GM12874 (cell line): ENCODE measurements at regions not wholly inside any gene's neighbourhood (a gene's known extent, or its start where the extent isn't known, plus 50 kb on each side); places are given as distances from the start of the nearest gene placed in this dataset.

Experiments used
- TF ChIP-seq, protein P1 (sequence below): IDR thresholded peaks from 2 replicates; pipeline ENCODE4 v1.5.1; 2011; ENCODE audit warnings: low read depth, mild to moderate bottlenecking, control low read depth, low read length, moderate library complexity; ENCODE audit not compliant: insufficient read depth

DNA sequence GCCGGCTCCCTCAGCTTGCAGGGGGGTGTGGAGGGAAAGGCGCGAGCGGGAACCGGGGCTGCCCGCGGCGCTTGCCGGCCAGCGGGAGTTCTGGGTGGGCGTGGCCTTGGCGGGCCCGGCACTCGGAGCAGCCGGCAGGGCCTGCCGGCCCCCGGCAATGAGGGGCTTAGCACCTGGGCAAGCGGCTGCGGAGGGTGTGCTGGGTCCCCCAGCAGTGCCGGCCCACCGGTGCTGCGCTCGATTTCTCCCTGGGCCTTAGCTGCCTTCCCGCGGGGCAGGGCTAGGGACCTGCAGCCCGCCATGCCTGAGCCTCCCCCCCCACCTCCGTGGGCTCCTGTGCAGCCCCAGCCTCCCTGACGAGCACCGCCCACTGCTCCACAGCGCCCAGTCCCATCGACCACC is 514.5 kb upstream of the GJE1 start:
- TF ChIP-seq, protein P1, sequence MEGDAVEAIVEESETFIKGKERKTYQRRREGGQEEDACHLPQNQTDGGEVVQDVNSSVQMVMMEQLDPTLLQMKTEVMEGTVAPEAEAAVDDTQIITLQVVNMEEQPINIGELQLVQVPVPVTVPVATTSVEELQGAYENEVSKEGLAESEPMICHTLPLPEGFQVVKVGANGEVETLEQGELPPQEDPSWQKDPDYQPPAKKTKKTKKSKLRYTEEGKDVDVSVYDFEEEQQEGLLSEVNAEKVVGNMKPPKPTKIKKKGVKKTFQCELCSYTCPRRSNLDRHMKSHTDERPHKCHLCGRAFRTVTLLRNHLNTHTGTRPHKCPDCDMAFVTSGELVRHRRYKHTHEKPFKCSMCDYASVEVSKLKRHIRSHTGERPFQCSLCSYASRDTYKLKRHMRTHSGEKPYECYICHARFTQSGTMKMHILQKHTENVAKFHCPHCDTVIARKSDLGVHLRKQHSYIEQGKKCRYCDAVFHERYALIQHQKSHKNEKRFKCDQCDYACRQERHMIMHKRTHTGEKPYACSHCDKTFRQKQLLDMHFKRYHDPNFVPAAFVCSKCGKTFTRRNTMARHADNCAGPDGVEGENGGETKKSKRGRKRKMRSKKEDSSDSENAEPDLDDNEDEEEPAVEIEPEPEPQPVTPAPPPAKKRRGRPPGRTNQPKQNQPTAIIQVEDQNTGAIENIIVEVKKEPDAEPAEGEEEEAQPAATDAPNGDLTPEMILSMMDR: no peak

DNA sequence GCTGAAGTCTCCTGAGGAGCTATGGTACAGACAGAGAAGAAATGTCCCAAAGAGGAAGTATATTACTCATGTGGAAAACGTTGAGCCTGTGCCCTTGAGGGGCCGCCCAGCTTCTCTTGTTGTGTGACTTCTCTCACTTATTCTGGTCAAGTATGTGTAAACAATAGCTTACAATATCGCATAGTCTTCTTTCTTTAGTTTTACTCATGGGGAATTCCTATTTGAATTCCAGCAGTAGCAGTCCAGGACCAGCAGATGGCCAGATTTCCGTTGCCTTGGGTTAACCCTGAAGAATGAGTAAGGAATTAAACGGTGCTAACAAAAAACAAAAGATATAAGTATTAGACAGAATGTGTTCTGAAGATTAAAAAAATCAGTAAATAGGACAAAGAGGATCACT is 522.0 kb upstream of the GJE1 start:
- TF ChIP-seq, protein P1: no peak

DNA sequence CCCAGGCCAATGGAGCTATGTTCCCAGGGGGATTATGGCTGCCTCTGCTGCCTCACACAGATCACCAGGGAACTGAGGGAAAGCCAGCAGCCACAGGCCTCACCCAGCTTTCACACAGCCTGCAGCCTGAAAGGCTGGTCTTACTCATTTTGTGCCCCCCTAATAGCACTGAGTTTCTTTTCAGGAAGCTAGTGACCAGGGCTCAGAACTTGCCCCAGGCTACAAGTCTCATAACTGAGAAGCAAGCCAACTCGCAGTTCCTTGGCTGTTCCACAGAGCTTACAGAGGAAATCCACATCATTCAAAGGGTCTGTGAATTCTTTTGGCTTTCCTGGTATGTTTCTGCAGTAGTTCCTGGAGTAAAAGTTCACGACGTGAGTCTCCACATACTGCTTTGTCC is 524.8 kb upstream of the GJE1 start:
- TF ChIP-seq, protein P1: no peak

DNA sequence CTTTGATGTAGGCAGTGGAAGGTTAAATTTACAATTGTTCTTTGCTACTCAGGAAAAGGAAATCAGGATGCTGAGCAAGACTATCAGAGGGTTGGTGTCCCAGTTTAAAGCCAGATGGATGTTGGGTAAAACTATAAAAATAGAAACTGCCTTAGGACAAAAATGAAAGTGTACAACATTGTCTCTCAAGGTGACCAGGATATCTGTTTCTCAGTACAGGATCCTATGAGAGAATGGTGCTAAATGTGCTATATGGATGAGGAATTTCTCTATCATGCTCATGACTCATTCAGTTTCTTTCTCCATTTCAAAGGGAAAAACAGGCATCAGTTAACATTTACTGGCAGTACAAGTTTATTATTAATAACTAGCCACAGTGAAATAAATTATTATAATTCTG is 534.2 kb upstream of the GJE1 start:
- TF ChIP-seq, protein P1: no peak

DNA sequence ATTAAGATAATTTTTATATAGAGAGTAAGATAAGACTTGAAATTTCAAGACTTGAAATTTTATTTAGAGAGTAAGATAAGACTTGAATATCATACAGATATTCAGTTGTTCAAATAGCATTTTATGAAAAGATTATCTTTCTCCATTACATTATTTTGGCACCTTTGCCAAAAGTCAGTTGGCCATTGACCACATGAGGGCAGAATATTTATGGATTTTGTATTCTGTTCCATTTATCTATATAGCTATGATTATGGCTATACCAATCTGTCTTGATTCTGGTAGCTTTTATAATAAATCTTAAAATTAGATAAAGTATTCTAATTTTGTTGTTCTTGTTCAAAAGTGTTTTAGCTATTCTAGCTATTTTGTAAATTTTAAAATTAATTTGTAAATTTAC is 537.9 kb upstream of the GJE1 start:
- TF ChIP-seq, protein P1: no peak

DNA sequence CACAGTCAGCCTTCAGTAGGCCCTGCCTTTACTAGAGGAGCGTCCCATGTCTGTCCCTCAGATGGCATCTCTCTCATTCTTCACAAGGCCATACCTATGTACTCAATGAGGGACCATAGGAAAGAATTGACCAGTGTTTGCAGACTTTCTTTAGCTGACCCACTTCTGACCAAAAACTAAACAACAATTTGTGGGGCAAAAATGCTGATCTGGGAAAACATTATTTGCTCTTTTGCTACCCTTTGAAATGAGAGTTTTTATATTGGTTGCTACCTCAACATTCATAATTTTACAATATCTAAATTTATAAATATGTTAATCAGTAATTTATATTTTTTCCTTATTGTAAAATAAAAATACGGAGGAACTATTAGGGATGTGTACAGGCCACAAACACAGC is 539.4 kb upstream of the GJE1 start:
- TF ChIP-seq, protein P1: no peak

DNA sequence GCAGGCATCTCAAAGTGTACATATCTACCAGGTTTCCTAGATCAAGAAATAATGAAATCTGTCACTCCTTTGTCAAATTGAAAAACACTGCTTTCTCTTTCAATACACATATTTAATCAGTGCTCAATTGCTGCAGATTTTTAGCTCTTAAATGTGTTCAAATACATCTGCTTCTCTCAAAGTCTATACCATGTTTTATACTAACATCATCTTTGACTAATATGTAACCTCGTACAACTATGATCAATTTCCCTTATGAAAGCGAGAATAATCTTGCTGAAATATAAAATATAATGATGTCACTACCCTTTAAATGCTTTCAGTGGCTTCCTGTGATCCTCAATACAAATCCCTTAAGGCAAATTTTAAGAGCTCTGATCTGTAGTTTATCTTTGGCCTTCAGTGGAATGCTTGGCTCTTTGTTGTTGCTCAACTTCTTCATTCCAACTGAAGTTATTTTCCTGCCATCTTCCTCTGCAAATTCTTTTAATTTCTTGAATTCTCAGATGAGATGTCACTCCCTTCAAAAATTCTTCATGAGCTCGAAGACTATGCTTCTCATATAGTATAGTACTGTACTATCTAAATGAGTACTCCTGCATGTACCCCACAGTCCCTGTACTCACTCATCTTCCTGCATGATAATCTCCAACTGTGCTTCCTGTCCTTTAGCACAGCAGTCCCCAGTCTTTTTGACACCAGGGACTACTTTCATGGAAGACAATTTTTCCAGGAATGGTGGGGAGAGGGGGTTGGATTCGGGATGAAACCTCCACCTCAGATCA is 545.1 kb upstream of the GJE1 start:
- TF ChIP-seq, protein P1: no peak
